HG03175 (cell line): ENCODE measurements at regions not wholly inside any gene's neighbourhood (a gene's known extent, or its start where the extent isn't known, plus 50 kb on each side); places are given as distances from the start of the nearest gene placed in this dataset.

Experiments used
- ATAC-seq: cut with Tn5 transposase; IDR thresholded peaks from one replicate; pipeline ENCODE4 v1.9.1; 2021; ENCODE audit warnings: mild to moderate bottlenecking, moderate library complexity; ENCODE audit not compliant: unreplicated experiment

DNA sequence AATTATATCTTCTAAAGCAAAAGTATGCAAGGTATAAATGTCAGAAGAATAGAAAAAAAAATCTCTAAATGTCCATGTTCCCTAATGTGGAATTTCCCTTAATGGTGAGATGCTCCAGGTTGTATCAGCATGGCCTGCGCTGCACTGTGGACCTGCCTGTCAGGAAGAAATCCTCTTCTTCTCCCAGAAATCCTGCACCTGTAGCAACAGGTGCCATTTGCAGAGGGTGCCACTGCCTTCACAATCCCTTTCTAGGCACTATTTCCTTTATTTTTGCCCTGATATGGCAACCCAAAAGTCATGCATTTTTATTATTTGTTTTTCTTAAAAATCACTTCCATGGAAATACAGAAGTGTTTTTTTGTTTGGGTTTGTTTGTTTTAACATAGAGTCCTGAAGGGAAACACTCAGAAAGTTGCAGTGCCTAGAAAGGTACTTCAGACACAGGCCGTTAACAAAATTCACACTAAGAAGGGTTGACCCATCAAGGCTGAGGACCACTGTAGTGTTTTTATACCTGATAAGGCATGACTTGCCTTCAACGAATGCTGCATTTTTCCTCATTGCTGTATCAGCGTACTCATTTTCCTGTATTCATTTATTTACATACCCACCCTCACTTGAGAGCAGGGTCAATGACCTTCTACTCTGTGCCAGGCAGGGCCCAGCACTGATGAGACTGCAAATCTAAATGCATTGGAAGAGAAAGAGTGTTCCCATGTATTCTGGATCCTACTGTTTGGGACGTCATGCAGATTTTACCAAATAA, 177.8 kb downstream of the SNX18 start:
- no peak for ATAC-seq

DNA sequence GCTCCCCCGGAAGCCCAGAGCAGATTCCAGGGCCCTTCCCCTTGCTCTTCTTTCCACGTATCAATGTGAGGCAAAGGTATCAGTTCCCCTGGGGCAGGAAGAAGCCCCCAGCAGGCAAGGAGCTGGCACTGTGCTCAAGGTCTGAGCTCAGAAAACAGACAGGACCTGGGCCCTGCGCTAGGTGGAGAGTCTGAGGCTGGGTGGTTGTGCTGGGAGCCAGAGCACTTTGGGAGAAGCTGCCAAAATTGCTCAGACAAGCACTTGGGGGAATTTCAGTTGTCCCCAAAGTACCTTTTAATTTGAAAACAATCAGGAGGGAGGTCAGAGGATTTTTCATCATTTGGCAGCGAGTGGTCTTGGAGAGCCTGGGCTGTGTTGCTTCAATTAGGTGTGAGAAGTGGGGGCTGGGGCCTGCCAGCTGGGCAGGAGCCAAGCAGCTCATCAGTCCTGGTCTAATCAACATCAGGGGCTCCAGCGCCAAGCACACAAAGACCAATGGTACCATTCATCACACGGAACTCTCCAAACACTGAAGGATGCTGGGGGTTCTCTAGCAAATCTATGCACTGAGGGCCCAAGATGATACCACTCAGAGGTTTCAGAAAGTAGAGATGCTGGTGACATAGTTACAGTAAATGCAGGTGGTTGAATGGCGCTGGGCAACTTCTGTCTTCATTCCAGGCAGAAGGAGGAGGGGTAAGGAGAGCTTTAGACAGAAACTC, 176.5 kb downstream of the SNX18 start:
- no peak for ATAC-seq

DNA sequence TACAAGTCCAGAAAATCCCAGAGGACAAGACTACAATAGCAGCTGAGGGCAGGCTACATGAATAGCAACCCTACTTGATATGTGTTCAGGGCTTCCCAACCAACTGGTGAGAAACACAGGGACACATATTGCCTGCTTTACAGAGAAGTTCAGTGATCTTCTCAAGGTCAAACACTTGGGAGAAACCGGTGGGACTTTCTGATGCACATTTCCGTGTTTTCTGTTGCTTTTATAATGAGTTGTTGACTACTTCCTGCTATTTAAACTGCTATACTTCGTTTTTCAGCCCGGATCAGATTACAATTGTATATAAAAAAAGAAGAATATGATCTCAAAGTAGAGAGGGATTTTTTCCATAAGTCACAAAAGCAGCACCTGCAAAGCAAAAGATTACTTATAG, 175.1 kb downstream of the SNX18 start:
- ATAC-seq, result no peak

DNA sequence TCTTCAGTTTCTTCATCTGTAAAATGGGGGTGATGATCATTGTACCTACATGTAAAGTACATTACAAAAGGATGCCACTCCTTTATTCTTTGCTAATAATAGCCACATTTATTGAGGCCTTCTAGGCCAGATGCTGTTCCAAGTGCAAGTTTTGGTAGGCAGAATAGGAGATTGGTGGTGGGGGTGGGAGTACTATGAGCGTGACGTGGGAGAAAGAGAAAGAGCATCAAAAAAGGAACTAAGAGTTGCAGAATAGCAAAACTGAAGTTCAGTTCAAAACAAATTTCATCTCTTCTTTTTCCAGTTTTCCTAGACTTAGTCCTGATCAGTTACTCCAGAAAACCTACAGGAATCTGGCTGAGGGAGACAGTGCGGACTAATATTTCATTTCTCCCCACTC, 174.1 kb downstream of the SNX18 start:
- no peak for ATAC-seq

DNA sequence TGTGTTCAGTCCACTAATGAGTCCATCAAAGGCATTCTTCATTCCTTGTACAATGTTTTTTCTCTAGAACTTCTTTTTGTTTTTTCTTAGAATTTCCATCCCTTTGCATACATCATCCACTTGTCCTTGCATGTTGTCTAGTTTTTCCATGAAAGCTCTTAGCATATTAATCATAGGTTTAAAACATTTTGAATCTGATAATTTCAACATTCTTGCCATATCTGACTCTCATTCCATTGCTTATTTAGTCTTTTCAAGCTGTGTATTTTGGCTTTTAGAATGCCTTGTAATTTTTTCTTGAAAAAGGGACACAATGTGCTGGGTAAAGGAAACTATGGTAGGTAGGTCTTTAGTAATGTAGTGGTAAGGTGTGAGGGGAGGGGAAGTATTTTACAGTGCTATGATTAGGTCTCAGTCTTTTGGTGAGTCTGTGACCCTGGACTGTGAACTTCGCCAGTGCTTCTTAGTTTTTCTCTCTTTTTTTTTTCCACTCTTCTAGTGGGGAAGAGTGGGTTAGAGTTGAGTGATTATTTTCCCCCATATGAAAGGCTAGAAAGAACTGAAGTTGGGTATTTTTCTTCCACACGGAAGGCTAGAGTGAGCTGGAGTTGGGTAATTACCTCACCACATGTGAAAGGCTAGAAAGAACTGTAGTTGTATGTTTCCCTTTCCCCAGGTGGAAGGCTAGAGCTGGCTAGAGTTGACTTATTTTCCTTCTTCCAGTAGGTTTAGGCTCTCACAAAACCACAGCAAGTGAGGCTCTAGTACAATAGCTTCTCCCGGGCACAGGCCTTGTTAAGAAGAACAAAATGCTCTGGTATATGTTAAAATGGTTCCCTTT, 172.1 kb downstream of the SNX18 start:
- ATAC-seq, result no peak

DNA sequence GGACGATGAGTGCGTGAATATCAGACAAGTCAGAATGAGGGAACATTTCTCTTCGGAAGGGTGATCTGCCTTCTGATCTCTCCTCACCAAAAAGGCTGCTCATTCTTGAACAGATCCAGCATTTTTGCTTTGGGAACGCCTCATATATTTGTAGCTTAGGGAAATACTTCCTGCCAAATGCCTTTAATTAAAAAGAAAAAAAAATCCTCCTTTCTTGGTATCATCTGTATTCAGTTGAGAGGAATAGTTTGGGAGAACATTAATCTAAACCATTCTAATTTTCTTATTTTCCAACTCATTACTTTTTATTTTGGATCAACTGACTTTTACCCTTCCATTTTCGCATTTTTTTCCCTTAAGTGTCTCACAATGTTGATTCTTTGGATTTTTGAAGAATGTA, 163.4 kb downstream of the SNX18 start:
- no peak for ATAC-seq

DNA sequence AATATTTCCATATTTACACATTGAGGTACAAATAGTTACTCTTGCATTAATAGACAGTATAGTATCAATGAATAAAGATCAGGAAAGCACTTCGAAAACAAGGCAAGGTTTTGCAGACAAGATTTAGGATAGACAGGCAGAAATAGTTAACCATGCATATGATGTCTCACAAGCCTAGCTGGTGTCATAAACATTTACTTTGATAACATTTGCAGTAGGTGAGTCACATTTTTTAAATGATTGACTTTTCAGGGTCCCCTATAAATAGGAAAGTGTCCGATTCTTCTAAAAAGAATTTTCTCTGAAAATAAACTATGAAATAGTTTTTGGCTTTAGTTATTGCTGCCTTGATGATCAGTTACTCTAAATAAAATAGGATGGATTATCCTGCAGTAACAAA, 162.1 kb downstream of the SNX18 start:
- no peak for ATAC-seq

DNA sequence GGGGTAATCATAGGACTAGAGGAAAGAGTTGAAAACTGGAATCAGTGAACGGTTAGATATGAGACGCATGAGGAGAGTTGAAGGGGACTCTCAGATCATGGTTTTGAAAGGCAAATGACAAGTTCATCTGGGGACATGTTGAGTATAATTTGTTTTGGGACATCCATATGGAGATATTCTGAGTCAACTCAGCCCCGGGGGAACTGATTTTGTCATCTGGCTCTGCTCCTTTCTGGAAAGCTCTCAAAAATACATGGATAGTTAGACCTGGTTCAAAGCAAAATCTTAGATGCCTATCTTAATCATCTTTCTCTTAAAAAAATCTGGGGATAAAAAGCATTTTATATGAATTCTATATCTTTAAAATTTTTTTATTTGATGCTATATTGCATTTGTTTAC, 161.2 kb downstream of the SNX18 start:
- no peak for ATAC-seq

DNA sequence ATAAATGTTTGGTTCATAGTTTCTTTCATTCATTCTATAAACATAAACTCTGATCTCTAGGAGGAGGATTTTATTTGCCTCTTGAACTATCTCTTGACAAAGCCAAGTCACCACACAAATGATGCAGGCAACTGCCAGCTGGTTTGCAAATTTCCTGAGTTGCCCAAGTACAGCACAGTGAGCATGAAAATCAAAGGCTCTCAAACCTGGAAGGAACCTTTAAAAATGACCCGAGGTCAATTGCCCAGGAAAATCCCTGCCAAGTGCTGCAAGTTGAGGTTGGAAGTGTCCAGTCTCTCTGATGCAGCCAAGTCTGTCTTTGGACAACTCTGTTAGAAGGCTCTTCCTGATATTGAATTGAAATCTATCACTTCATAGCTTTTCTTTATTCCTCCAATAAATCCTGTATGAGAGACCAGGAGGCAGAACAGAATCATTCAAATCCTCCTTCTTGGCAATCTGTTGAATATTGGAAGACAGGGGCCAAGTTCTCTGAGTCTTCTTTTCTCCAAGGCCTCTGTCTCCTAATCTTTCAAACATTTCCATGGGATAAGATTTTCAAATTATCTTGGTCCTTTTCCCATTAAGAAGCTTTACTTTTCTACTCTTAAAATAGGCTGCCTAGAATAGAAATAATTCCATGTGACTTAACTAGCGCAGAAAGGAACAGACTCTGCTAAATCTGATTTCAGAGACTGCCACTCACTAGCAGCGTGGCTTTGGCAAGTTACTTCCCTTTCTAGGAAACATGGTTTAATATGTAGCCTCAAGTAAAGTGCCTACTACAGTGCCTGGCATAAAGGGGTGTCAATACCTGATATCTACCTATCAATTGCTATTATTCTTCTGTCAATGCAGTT, 159.2 kb downstream of the SNX18 start:
- no peak for ATAC-seq

DNA sequence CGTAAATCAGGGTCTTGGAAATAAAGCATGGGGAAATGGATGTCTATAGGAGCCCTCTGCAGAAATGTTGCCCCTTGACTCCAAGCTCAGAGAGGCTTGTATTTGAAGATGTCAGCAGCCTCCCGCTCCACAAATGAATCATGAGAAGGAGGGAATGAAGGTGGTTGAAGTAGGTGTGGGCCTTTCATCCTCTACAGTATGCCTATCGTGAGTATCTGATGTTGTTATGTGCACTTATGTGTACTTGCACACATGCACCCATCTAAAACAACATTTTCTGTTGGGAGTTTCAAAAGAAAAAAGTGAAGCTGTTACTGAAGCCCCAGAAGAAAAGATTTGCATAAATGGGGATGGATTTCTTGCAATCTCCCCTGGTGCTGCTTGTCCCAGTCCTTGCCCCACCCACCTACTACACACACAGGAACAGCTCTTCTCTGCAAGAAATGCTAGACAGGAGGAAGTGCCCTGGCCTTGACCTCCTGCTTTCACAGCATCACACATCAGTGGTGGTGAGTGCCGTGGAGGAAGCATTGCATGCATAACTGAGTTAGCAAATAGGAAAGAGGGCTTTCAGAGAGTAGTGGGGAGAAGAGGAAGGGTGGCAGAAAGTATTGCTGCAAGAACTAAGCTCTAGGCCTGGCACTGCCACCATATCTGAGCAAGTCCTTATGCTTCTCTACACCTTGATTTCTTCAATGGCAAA, 156.1 kb downstream of the SNX18 start:
- ATAC-seq, result peak; percentile 88

DNA sequence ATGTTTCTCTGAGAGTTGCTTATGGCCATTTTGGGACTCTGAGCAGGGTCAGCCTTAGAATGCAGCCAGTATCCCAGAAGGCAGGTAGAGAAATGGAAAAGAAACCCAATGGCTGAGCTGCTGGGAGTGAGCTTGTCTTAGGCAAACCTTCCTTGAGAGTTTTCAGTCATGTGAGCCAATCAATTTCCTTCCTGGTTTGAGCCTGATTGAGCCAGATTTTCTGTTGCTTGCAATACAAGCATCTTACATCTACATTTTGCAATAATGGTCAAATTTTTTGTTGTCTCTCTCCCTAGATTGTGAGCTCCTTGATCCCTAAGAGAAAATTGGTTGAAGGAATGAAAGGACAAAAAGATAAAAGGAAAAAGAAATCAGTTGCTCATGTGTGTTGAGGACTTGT, 155.3 kb downstream of the SNX18 start:
- no peak for ATAC-seq

DNA sequence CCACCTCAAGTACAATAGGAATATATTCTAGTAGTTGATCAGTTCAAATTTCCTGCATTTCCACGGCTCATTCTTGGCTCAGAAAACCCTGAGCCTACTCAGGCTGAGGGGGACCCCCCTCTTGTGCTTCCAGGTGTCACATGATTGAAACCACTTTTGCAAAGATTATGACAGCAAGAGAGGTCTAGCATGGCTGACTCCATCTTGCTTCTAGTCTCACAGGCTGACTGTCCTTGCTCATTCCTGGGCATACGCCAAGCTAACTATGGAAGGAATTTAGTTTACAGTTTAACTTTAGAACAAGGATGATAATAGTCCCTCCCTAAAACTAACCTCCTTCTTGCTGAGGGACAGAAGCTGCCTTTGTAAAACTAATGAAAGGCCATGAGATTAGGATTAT, 154.1 kb downstream of the SNX18 start:
- ATAC-seq, result no peak

DNA sequence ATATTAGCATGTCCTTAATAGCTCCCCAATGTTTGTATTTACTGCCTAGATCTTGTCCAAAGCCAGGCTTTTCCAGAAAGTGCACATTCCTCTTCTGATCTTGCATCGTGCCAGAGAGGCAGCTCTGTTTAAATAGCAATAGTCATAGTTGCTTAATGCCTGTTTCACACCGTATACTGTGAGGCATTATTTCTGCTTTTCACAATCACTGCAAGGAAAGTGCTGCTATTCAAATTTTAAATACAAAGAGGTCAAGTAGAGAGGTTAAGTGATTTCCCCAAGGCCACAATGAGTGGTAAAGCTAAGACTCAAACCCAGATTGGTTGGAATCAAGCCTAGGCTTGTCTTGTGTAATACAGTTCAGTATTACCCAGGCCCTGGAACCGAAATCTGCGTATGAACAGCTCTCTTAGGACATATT, 153.6 kb downstream of the SNX18 start:
- ATAC-seq, result no peak

DNA sequence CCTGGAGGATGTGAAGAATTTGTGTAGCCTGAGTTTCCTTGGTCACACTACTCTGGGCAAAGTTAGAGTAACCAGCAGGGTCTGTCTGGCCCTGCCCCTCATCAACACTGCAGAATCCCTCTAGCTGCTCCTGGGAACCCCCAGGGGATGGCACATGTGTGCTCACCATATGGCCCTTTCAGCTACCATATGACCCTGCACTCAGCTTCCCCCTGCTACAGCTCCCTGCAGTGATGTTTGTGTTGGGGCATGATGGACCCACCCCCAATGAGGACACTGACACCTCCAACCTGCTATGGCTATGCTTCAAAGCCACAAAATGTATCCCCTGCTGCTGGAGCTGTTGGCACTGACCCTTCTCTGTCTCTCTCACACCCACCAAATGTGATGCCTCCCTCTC, 152.7 kb downstream of the SNX18 start:
- no peak for ATAC-seq

DNA sequence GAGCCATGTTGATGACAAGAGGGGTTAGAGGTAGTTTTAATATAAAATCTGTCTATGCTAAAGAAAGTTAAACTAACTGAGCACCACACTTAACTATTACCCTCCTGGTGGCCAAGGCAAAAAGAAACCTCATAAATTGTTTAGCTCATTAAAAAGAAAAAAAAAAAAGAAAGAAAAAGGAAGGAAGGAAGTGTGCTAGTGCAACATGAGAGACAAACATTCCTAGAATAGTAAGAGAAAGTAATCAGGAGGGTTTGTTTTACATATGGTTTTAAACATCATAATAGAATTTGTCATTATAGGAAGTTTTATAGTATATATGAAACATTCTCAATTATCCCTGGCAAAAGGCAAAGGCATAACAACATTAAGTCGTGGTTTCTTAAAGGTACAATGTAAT, 152.3 kb downstream of the SNX18 start:
- ATAC-seq, result no peak

DNA sequence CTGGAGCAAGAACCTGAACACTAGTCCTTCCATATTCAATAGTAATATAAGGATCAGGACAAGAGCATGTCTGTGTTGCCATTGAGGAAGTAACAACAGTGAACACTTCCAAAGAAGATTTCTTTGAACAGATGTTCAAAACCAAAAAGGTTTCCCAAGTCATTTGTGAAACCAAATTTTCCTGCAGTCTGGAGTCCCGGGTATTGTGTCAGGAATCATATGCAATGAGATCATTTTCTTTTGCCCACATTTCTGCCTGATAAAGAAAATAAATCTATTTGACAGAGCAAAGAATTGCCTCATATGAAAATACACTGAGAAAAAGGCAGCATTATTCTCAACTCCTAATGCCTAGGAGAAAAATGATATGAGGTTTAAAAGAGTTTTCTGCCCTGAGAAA, 151.7 kb downstream of the SNX18 start:
- ATAC-seq, result no peak

DNA sequence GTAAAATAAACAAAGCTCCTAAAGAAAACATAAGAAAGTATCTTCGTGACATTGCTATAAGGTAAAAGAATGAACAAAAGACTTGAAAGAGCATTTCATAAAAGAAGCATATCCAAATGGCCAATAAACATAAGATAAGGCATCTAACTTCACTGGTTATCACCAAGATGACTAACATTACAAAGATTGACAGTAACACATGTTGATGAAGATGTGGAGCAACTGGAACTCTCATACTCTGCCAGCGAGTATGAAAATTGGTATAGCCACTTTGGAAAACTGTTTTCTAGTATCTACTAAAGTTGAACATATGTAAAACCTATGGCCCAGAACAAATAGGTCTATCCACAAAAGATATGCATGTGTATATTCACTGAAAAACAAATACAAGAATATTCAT, 150.5 kb downstream of the SNX18 start:
- ATAC-seq, result no peak

DNA sequence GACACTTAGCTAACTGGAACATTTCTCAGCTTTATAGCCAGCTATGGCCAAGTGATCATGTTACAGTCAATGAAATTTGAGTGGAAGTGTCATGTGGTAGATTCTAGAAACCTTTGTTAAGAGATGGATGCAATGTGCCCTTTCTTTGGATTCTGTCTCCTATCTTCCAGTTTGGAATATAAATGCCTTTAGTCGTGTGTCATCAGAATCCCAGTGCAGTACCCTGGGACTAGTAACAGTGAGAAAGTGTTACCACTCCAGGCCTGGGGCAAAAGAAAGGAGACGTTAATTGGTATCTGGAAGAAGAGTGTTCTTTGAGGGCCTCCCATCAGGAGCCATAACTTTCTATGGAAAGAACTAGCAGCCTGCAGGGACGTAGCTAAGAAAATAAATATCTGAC, 149.6 kb downstream of the SNX18 start:
- no peak for ATAC-seq

DNA sequence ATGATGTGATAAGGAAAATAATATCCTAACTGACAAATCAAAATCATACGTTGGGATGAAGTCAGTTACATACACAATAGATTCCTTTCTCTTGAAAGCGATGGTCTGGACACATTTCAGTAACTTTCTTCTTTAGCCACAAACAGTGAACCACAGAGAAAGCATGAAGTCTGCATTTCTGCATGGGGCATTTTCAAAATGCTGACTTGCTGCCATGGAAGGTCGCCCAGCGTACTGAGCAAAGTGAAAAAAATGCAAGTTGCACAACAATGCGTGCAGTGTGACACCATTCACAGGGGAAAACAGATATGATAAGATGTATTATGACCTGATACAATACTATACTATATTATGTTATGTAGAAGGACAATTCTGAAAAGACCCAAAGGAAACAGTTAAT, 146.3 kb downstream of the SNX18 start:
- ATAC-seq, result no peak

DNA sequence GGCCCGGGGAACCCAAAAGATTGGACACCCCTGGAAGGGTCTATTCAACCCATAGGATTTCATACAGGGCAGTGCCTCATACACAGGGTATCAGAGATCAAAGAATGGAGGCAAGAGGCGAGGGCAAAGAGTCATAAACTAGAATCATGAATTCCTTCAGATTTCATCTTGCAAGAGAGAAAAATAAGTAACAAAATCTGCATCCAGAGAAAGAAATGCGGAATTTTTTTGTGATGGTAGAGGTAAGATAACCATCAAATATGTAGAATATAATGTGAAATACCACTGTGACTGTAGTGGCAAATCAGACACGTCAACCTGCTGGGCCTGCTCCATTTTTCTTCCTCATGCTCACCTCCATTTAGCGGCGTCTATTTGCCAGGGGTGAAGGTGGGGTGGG, 143.6 kb downstream of the SNX18 start:
- ATAC-seq, result no peak
